ENCODE measurements at regions not wholly inside any gene's neighbourhood (a gene's known extent, or its start where the extent isn't known, plus 50 kb on each side); places are given as distances from the start of the nearest gene placed in this dataset.

GRCh38 chr5:53376853-53377252, 103.6 kb upstream of the FST start:
- no peak for ATAC-seq
- no peaks in the 10 kb centered on the region for H3K4me1 Mint-ChIP-seq
- no peak overlapping the region for H3K27ac Mint-ChIP-seq
- no peak for DNase-seq
- H3K27me3 Mint-ChIP-seq, result peaks cover 6% of the 10 kb centered on the region
- no peaks in the 10 kb centered on the region for H3K9me3 ChIP-seq (ENCODE audit: control insufficient read depth, low read length, poor library complexity, severe bottlenecking)
- H3K36me3 Mint-ChIP-seq (ENCODE audit: low read depth), result no peaks in the 10 kb centered on the region
- H3K4me3 Mint-ChIP-seq, result no peak overlapping the region

- no peak for ATAC-seq
- Mint-ChIP-seq H3K27me3 (peaks cover 6% of the 10 kb centered on the region), H3K4me1 (no peaks in the 10 kb centered on the region), H3K4me3 (no peak overlapping the region), H3K36me3 (ENCODE audit: low read depth) (no peaks in the 10 kb centered on the region), H3K27ac (no peak overlapping the region)
- H3K9me3 ChIP-seq (ENCODE audit: control insufficient read depth, low read length, poor library complexity, severe bottlenecking), result no peaks in the 10 kb centered on the region
- DNase-seq, result no peak
Observed at GRCh38 chr5:53378190-53378589, 102.2 kb upstream of the FST start.

- no peak overlapping the region for H3K27ac Mint-ChIP-seq
- no peak overlapping the region for H3K4me3 Mint-ChIP-seq
- peaks cover 6% of the 10 kb centered on the region for H3K27me3 Mint-ChIP-seq
- H3K36me3 Mint-ChIP-seq (ENCODE audit: low read depth), result no peaks in the 10 kb centered on the region
- no peaks in the 10 kb centered on the region for H3K9me3 ChIP-seq (ENCODE audit: control insufficient read depth, low read length, poor library complexity, severe bottlenecking)
- ATAC-seq (no peak), DNase-seq (no peak)
- no peaks in the 10 kb centered on the region for H3K4me1 Mint-ChIP-seq
Observed at GRCh38 chr5:53378590-53379247, 101.7 kb upstream of the FST start.

GRCh38 chr5:53386341-53386740, 94.1 kb upstream of the FST start:
- no peak overlapping the region for H3K27ac Mint-ChIP-seq
- H3K4me3 Mint-ChIP-seq, result no peak overlapping the region
- H3K36me3 Mint-ChIP-seq (ENCODE audit: low read depth), result no peaks in the 10 kb centered on the region
- no peaks in the 10 kb centered on the region for H3K4me1 Mint-ChIP-seq
- no peaks in the 10 kb centered on the region for H3K9me3 ChIP-seq (ENCODE audit: control insufficient read depth, low read length, poor library complexity, severe bottlenecking)
- ATAC-seq (no peak), DNase-seq (no peak)
- no peaks in the 10 kb centered on the region for H3K27me3 Mint-ChIP-seq

GRCh38 chr5:53389093-53389492, 91.3 kb upstream of the FST start:
- DNase-seq (no peak), ATAC-seq (no peak)
- H3K4me1 Mint-ChIP-seq, result no peaks in the 10 kb centered on the region
- H3K4me3 Mint-ChIP-seq, result no peak overlapping the region
- no peaks in the 10 kb centered on the region for H3K36me3 Mint-ChIP-seq (ENCODE audit: low read depth)
- no peaks in the 10 kb centered on the region for H3K27me3 Mint-ChIP-seq
- H3K27ac Mint-ChIP-seq, result no peak overlapping the region
- H3K9me3 ChIP-seq (ENCODE audit: control insufficient read depth, low read length, poor library complexity, severe bottlenecking), result no peaks in the 10 kb centered on the region

GRCh38 chr5:53392073-53392472, 88.4 kb upstream of the FST start:
- Mint-ChIP-seq H3K27me3 (no peaks in the 10 kb centered on the region), H3K4me1 (no peaks in the 10 kb centered on the region), H3K4me3 (no peak overlapping the region), H3K36me3 (ENCODE audit: low read depth) (no peaks in the 10 kb centered on the region), H3K27ac (no peak overlapping the region)
- no peak for DNase-seq
- H3K9me3 ChIP-seq (ENCODE audit: control insufficient read depth, low read length, poor library complexity, severe bottlenecking), result no peaks in the 10 kb centered on the region
- no peak for ATAC-seq

- Mint-ChIP-seq H3K27me3 (peaks cover 10% of the 10 kb centered on the region), H3K4me1 (no peaks in the 10 kb centered on the region), H3K4me3 (no peak overlapping the region), H3K36me3 (ENCODE audit: low read depth) (no peaks in the 10 kb centered on the region), H3K27ac (no peak overlapping the region)
- no peak for DNase-seq
- H3K9me3 ChIP-seq (ENCODE audit: control insufficient read depth, low read length, poor library complexity, severe bottlenecking), result no peaks in the 10 kb centered on the region
- no peak for ATAC-seq
Observed at GRCh38 chr5:53394808-53395207, 85.6 kb upstream of the FST start.

GRCh38 chr5:53397141-53397757, 83.2 kb upstream of the FST start:
- ATAC-seq, result no peak
- no peaks in the 10 kb centered on the region for H3K4me1 Mint-ChIP-seq

GRCh38 chr5:53397845-53398244, 82.6 kb upstream of the FST start:
- H3K27me3 Mint-ChIP-seq, result peaks cover 10% of the 10 kb centered on the region
- DNase-seq, result no peak
- no peaks in the 10 kb centered on the region for H3K36me3 Mint-ChIP-seq (ENCODE audit: low read depth)
- ATAC-seq, result no peak
- no peaks in the 10 kb centered on the region for H3K9me3 ChIP-seq (ENCODE audit: control insufficient read depth, low read length, poor library complexity, severe bottlenecking)
- H3K4me3 Mint-ChIP-seq, result no peak overlapping the region
- H3K27ac Mint-ChIP-seq, result no peak overlapping the region
- H3K4me1 Mint-ChIP-seq, result no peaks in the 10 kb centered on the region

More at GRCh38 chr5:53397141-53397757, 83.2 kb upstream of the FST start:
- H3K4me3 Mint-ChIP-seq, result no peak overlapping the region
- no peak for DNase-seq
- no peaks in the 10 kb centered on the region for H3K36me3 Mint-ChIP-seq (ENCODE audit: low read depth)
- H3K9me3 ChIP-seq (ENCODE audit: control insufficient read depth, low read length, poor library complexity, severe bottlenecking), result no peaks in the 10 kb centered on the region
- H3K27me3 Mint-ChIP-seq, result peaks cover 10% of the 10 kb centered on the region
- no peak overlapping the region for H3K27ac Mint-ChIP-seq

GRCh38 chr5:53399926-53400697, 80.3 kb upstream of the FST start:
- no peaks in the 10 kb centered on the region for H3K9me3 ChIP-seq (ENCODE audit: control insufficient read depth, low read length, poor library complexity, severe bottlenecking)
- Mint-ChIP-seq H3K27ac (no peak overlapping the region), H3K27me3 (peaks cover 10% of the 10 kb centered on the region), H3K4me1 (no peaks in the 10 kb centered on the region), H3K36me3 (ENCODE audit: low read depth) (no peaks in the 10 kb centered on the region), H3K4me3 (no peak overlapping the region)
- DNase-seq (no peak), ATAC-seq (no peak)

GRCh38 chr5:53403291-53403690, 77.1 kb upstream of the FST start:
- ATAC-seq (no peak), DNase-seq (no peak)
- peaks cover 2% of the 10 kb centered on the region for H3K27me3 Mint-ChIP-seq
- no peaks in the 10 kb centered on the region for H3K9me3 ChIP-seq (ENCODE audit: control insufficient read depth, low read length, poor library complexity, severe bottlenecking)
- H3K36me3 Mint-ChIP-seq (ENCODE audit: low read depth), result no peaks in the 10 kb centered on the region
- no peak overlapping the region for H3K4me3 Mint-ChIP-seq
- H3K4me1 Mint-ChIP-seq, result no peaks in the 10 kb centered on the region
- no peak overlapping the region for H3K27ac Mint-ChIP-seq

GRCh38 chr5:53403758-53404157, 76.7 kb upstream of the FST start:
- Mint-ChIP-seq H3K27ac (no peak overlapping the region), H3K27me3 (no peaks in the 10 kb centered on the region), H3K4me3 (no peak overlapping the region), H3K4me1 (no peaks in the 10 kb centered on the region), H3K36me3 (ENCODE audit: low read depth) (no peaks in the 10 kb centered on the region)
- ATAC-seq (no peak), DNase-seq (no peak)
- H3K9me3 ChIP-seq (ENCODE audit: control insufficient read depth, low read length, poor library complexity, severe bottlenecking), result no peaks in the 10 kb centered on the region

- Mint-ChIP-seq H3K36me3 (ENCODE audit: low read depth) (no peaks in the 10 kb centered on the region), H3K27ac (no peak overlapping the region), H3K4me3 (no peak overlapping the region), H3K27me3 (no peaks in the 10 kb centered on the region), H3K4me1 (no peaks in the 10 kb centered on the region)
- ATAC-seq (no peak), DNase-seq (no peak)
- H3K9me3 ChIP-seq (ENCODE audit: control insufficient read depth, low read length, poor library complexity, severe bottlenecking), result no peaks in the 10 kb centered on the region
Observed at GRCh38 chr5:53405396-53405795, 75.0 kb upstream of the FST start.
